Hindlimb muscle (tissue), 1 donor: ENCODE measurements at regions not wholly inside any gene's neighbourhood (a gene's known extent, or its start where the extent isn't known, plus 50 kb on each side); places are given as distances from the start of the nearest gene placed in this dataset.
A peak's percentile ranks its signal among the peaks of the same experiment; 100 is the strongest.
"Not testable (repeated sequence)": the region's sequence is repeated elsewhere in the genome, so short reads cannot be mapped to it uniquely, and the experiment has no call there.

ENCODE experiments used
- DNase-seq: peaks from one replicate; pipeline ENCODE4 v3.0.0-alpha.2; 2013

DNA sequence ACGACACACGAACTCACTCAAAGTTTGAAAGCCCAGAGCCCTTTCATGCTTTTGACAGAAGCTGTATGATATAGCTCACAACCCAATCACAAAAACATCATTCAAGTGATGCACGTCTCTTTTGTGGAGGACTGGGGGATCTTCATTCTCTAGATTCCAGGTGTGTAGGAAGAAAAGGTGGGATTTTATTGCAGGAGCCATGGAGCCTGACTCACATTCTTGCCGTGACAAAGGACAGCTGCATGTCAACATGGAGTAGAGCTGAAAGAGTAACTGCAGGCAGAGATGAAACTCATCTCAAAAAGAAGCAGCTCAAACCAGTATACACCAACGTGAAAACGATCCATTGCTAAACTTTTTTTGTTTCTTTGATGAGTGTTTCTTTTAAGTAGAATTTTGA is 50.9 kb upstream of the PDE1A start:
- no peak for DNase-seq

DNA sequence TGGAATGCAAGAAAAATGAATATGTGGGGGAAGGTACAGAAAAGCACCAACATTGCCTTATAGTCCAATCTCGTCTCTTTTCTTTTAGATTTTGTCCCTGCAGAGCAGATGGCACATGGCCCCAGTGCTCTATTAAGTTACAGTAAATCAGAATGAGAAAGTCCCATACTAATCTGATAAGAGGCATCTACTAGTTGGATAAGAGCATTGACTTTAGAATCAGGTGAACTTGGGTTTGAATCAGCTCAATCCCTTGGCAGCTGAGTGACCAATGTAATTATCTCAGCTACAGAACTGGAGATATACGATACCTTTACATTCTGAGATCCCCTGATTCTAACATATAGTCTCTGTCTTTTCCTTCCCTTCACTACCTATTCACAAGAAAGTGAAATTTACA is 54.8 kb upstream of the PDE1A start:
- no peak for DNase-seq

GRCh38 chr2:182482511-182482910 is 55.7 kb upstream of the PDE1A start:
- no peak for DNase-seq

GRCh38 chr2:182496596-182496995 is 69.8 kb upstream of the PDE1A start:
- no peak for DNase-seq

- DNase-seq = no peak
Measured at GRCh38 chr2:182499706-182500470, 73.1 kb upstream of the PDE1A start.

- DNase-seq = no peak
Measured at GRCh38 chr2:182503886-182504285, 77.0 kb upstream of the PDE1A start.

DNA sequence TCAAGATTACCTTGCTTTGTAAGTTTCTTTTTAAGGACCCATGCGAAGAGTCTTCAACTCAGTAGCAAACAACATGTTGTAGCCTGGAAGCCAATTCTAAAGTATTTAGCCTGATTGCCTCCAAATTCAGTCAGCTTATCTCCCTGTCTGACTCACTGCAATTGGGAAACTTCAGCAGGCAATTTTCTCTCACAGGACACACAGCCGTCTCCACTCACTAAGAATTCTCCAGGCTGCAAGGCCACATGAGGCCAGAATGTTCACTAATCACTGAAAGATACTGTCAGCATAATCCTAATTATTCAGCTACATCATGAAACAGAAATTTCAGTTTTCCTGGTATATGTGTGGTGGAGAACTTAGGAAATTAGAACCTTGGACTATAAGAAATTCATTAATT is 78.1 kb upstream of the PDE1A start:
- DNase-seq = no peak

- no peak for DNase-seq
Measured at GRCh38 chr2:182506606-182507005, 79.8 kb upstream of the PDE1A start.

GRCh38 chr2:182508583-182508982 is 81.7 kb upstream of the PDE1A start:
- not testable (repeated sequence) for DNase-seq

DNA sequence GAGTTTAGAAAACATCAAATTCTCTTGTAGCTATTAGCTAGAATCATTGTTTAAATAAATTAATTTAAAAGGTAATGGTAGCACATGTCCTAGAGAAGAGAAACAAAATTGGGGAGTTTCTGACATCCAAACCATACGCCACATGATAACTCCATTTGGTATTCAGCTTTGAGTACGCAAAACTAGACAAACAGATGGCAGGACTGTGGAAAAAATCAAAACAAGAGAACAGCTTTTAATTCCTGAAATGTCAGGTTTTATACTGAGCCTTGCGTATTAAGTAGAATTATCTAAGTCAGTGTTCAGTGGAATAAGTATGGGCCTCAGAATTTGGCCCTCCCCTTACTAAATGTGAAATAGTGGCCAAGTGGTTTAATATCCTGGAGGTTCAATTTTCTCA is 82.4 kb upstream of the PDE1A start:
- DNase-seq = no peak

- DNase-seq = no peak
Measured at GRCh38 chr2:182521453-182522404, 94.9 kb upstream of the PDE1A start.

DNA sequence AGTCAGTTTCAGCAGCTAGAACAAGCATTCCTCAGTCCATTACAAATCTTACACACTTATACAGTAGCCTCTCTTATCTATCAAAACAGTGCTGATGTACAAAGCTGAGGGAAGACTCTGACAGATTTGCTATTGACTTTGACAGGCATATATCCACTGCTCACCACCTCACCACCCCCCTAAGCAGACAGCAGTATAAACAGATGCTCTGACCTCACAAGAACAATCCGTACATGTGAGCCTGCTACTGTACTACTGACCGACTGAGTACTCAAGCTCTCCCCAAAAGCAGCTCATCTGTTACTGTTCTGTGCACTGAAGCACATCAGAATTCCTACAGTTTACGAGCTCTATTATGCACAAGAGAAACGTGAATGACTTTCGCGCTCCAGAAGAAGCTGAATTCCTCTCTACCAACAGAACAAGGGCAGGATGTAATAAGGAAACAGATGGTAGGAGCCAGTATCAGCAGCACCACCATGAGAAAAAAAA is 95.6 kb upstream of the PDE1A start:
- DNase-seq = no peak

GRCh38 chr2:182522972-182523473 is 96.2 kb upstream of the PDE1A start:
- peak; percentile 16 for DNase-seq

GRCh38 chr2:182530636-182531035 is 103.8 kb upstream of the PDE1A start:
- DNase-seq = no peak

- no peak for DNase-seq
Measured at GRCh38 chr2:182540252-182540651, 113.4 kb upstream of the PDE1A start.

DNA sequence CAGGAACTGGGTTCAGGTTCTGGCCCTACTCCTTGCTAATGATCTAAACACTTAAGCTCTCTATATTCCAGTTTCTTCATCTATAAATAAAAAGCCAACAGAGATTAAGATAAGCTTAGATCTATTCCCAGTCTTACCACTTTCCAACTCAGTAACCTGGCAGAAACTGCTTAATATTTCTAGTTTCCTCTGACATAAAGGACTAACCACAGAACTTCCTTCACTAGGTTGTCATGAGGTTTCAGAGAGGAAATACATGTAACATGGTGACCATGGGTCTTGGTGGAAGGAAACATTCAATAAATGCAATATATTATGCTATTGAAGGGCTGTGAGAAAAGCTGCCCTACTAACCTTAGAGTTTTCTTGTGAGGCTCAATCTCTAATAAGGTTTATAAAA is 114.4 kb upstream of the PDE1A start:
- no peak for DNase-seq

- DNase-seq = no peak
Measured at GRCh38 chr2:182542501-182543258, 115.8 kb upstream of the PDE1A start.

DNA sequence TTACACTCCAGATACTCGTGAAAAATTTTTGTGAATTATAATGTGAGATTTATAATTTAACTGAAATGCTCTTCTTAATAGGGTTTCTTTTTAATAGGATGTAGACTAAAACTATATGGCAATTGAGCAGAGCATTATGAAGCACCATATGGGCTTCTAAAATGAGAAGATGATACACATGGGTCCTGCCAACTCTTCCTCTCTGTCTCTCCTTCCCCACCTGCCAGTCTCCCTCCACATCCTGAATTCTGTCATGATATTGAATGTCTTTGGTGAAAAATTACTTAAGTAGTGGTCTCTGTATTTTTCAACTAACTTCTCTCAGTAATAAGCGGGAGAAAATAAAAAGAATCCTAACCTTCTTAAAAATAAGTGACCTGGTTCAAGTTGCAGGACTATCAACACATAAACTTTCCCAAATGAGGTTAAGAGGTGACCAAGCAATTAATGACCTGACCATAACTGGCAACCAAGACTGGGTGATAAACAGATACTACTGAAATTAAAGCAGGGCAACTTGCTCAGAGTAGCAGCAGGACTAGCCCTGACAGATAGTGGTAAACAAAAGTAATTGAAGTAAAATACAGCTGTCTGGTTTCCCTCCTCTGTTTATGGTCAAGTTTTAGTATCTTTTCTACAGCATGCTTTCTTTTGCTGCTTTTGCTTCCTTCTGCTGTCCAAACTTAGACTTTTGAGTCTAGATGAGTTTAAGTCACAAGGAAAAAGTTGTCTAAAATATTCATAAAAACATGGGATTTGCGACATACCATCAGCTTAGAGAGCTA is 117.1 kb upstream of the PDE1A start:
- DNase-seq = no peak

- DNase-seq = no peak
Measured at GRCh38 chr2:182545420-182546167, 118.8 kb upstream of the PDE1A start.

GRCh38 chr2:182548031-182548950 is 121.5 kb upstream of the PDE1A start:
- DNase-seq = peak; percentile 43
